BJ (cell line): ENCODE measurements at regions not wholly inside any gene's neighbourhood (a gene's known extent, or its start where the extent isn't known, plus 50 kb on each side); places are given as distances from the start of the nearest gene placed in this dataset.
A peak's percentile ranks its signal among the peaks of the same experiment; 100 is the strongest.

Source experiments
- CTCF ChIA-PET: fragments of 350-600 bp; formaldehyde crosslinking; extraction: SDS; loops from one replicate; lab custom pipeline; 2021; ENCODE audit warnings: antibody characterized with exemption, inconsistent platforms; lab: Yijun Ruan, JAX
- POLR2A ChIA-PET: fragments of 300-600 bp; sonication (Branson Sonifier 250); formaldehyde crosslinking; extraction: SDS; loops from one replicate; lab custom pipeline; 2021; ENCODE audit warnings: antibody characterized with exemption; lab: Charles Lee
- DNase-seq: peaks from one replicate; pipeline ENCODE4 v3.0.0-alpha.2; 2011; ENCODE audit warnings: low read depth
- H3K27me3 ChIP-seq: 2 replicates; pipeline ENCODE4 v1.6.0; 2011; ENCODE audit warnings: low read length; ENCODE audit not compliant: control insufficient read depth, insufficient read depth
- H3K36me3 ChIP-seq: 2 replicates; pipeline ENCODE4 v1.5.1; 2011; ENCODE audit warnings: low read length; ENCODE audit not compliant: control insufficient read depth, insufficient read depth
- H3K4me3 ChIP-seq: 2 replicates; pipeline ENCODE4 v1.5.1; 2011; ENCODE audit warnings: low read depth, mild to moderate bottlenecking, control low read depth, low read length
- CTCF ChIP-seq: IDR thresholded peaks from 2 replicates; pipeline ENCODE4 v1.5.1; 2011; ENCODE audit warnings: low read depth, mild to moderate bottlenecking, control low read depth, inconsistent platforms, low read length, moderate library complexity; ENCODE audit not compliant: insufficient read depth

DNA sequence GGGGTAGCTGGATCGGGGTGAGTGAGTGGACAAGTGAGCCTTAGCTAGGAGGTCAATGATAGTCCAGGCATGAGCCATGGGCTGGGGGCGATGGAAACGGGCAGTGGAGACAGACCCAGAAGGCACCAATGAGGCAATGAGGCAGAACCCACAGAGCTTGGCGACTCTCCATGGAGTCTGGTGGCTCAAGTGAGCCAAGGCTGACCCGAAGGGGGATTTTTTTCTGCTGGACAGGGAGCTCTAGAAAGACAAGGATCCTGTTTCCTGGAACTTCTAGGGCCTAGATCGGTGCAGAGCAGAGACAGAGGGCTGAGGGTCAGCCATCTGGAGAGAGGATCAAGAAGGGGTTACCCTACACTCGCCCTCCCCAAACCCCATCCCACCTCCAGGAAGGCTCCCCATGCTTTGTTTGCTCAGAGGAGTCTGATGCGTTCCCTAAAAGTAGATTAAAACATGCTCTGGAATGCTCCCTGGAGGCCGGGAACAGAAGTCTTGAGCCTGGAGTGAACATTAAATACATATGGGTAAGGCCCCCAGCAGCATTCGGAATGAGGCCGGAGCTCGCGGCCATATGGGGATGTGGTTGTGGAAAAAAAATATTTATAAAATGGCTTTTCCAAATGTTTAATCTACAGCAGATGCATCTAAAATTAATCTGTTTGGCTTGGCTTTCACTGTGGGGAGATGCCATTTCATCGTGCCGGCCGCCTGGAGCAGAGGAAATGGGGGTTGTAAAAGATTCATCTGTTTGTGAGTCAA is 237.8 kb upstream of the PMEPA1 start:
- Histone ChIP-seq H3K27me3 (no peaks in the 10 kb centered on the region; the same call in 1 of the 2 replicates), H3K4me3 (no peak overlapping the region), H3K36me3 (no peaks in the 10 kb centered on the region)
- POLR2A ChIA-PET: interaction anchor here (0.5 kb wide), 1 partner anchor 107 kb away, joined by 4 read pairs; no protein-coding TSS in a partner anchor
- peak; percentile 37 for TF ChIP-seq CTCF
- CTCF ChIA-PET: interaction anchor here (0.6 to 3.3 kb wide), 4 partner anchors 10 to 294 kb away, joined by 3 to 9 read pairs (median 3); no protein-coding TSS in a partner anchor
- peak; percentile 94 for DNase-seq

- Histone ChIP-seq H3K36me3 (no peaks in the 10 kb centered on the region), H3K4me3 (no peak overlapping the region), H3K27me3 (no peaks in the 10 kb centered on the region; the same call in 1 of the 2 replicates)
- TF ChIP-seq CTCF: no peak
- no peak for DNase-seq
- ChIA-PET CTCF (interaction anchor here (0.9 to 3.3 kb wide), 3 partner anchors 9 to 293 kb away, joined by 3 to 9 read pairs (median 3); no protein-coding TSS in a partner anchor), POLR2A (interaction anchor here (0.5 kb wide), 1 partner anchor 108 kb away, joined by 4 read pairs; no protein-coding TSS in a partner anchor)
Measured at GRCh38 chr20:57946559-57947315, 236.9 kb upstream of the PMEPA1 start.

DNA sequence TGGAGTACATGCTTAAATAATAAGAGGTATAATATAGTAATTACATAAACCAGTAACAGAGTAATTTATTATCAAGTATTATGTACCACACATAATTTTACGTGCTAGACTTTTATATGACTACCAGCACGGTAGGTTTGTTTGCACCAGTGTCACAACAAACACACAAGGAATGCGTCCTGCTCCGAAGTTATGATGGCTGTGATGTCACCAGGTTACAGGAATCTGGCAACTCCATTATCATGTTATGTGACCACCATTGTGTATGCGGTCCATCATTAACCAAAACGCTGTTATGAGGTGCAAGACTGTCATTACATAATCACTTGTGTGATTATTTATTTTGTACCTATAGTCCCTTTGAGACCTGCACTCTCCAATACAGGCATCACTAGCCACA is 235.2 kb upstream of the PMEPA1 start:
- POLR2A ChIA-PET: no interaction called here
- no peak for DNase-seq
- Histone ChIP-seq H3K36me3 (no peaks in the 10 kb centered on the region), H3K4me3 (no peak overlapping the region), H3K27me3 (peaks cover 7% of the 10 kb centered on the region)
- CTCF ChIA-PET: interaction anchor here (1.1 to 3.3 kb wide), 3 partner anchors 10 to 291 kb away, joined by 4 to 9 read pairs (median 5); no protein-coding TSS in a partner anchor
- no peak for TF ChIP-seq CTCF

- no peaks in the 10 kb centered on the region for H3K36me3 ChIP-seq
- H3K27me3 ChIP-seq: peaks cover 7% of the 10 kb centered on the region
- no peak for DNase-seq
- no peak for TF ChIP-seq CTCF
- no peak overlapping the region for H3K4me3 ChIP-seq
- ChIA-PET POLR2A (no interaction called here), CTCF (interaction anchor here (1.1 kb wide), 1 partner anchor 14 kb away, joined by 4 read pairs; no protein-coding TSS in a partner anchor)
Measured at GRCh38 chr20:57943950-57944349, 234.1 kb upstream of the PMEPA1 start.

GRCh38 chr20:57943291-57943690 is 233.5 kb upstream of the PMEPA1 start:
- no peak for DNase-seq
- no peak for TF ChIP-seq CTCF
- H3K27me3 ChIP-seq: peaks cover 7% of the 10 kb centered on the region
- ChIA-PET POLR2A (no interaction called here), CTCF (no interaction called here)
- H3K4me3 ChIP-seq: no peak overlapping the region
- H3K36me3 ChIP-seq: no peaks in the 10 kb centered on the region
